Heart right ventricle (tissue), 16 donors: ENCODE measurements at regions not wholly inside any gene's neighbourhood (a gene's known extent, or its start where the extent isn't known, plus 50 kb on each side); places are given as distances from the start of the nearest gene placed in this dataset.

Experiments used
- ATAC-seq, 8 donors: fragments of 200-7000 bp; cut with Tn5 transposase; one replicate each; pipeline ENCODE4 v1.9.1; 2020; ENCODE audit warnings: mild to moderate bottlenecking in 8 of 8, moderate library complexity in 8 of 8, moderate number of reproducible peaks in 1 of 8
- DNase-seq, 2 donors: peaks; one replicate each; pipeline ENCODE4 v3.0.0-alpha.2; 2020
- H3K27ac ChIP-seq, 10 donors: fragments of 200-600 bp; sonication (generic) in 2 of 10; one replicate each; pipeline versions ENCODE4 v1.5.0 to v1.8.0; 2020 to 2022; ENCODE audit warnings: mild to moderate bottlenecking in 3 of 10
- H3K27me3 ChIP-seq, 7 donors: fragments of 200-600 bp; one replicate each; pipeline ENCODE4 v1.8.0; 2021 to 2022; ENCODE audit warnings: mild to moderate bottlenecking in 2 of 7
- H3K36me3 ChIP-seq, 9 donors: fragments of 200-600 bp; sonication (generic) in 1 of 9; one replicate each; pipeline versions ENCODE4 v1.5.0 to v1.8.0; 2020 to 2022; ENCODE audit warnings: mild to moderate bottlenecking in 2 of 9
- H3K4me1 ChIP-seq, 9 donors: fragments of 200-600 bp; sonication (generic) in 1 of 9; one replicate each; pipeline versions ENCODE4 v1.5.0 to v1.8.0; 2020 to 2022; ENCODE audit warnings: mild to moderate bottlenecking in 4 of 9
- H3K4me3 ChIP-seq, 10 donors: fragments of 200-600 bp; sonication (generic) in 2 of 10; one replicate each; pipeline versions ENCODE4 v1.5.0 to v1.8.0; 2020 to 2022; ENCODE audit warnings: mild to moderate bottlenecking in 7 of 10, moderate library complexity in 2 of 10
- H3K9me3 ChIP-seq, 11 donors: fragments of 200-600 bp in 10 of 11; sonication (generic) in 2 of 11; one replicate each; pipeline versions ENCODE4 v1.5.0 to v1.8.0; 2013 to 2022; ENCODE audit warnings: mild to moderate bottlenecking in 2 of 11, control low read depth in 1 of 11, moderate library complexity in 1 of 11
- WGBS, 2 donors: extraction: QIAGEN DNeasy Blood & Tissue Kit; methylation state at CpG; one replicate each; pipeline ENCODE4 v1.1.7; 2013; ENCODE audit warnings: inconsistent platforms in 1 of 2; 5-methylcytosine and 5-hydroxymethylcytosine counted together
- intact Hi-C, 10 donors: fragments of 100-400 bp; cut with DNase I; formaldehyde crosslinking; loops; one replicate each; pipeline versions ENCODE4 v1.11.1 to v1.14.2; 2022
- TF ChIP-seq, protein P1 (sequence below), 9 donors: fragments of 200-600 bp; sonication (generic) in 2 of 9; IDR thresholded peaks; one replicate each; pipeline versions ENCODE4 v1.5.0 to v1.8.0; 2021 to 2022; ENCODE audit warnings: antibody characterized with exemption in 9 of 9, mild to moderate bottlenecking in 5 of 9, moderate library complexity in 1 of 9
- donor health status: Arrhythmogenic right ventricular cardiomyopathy.
- donor health status: ischemic (EF 13 %, LVEDD 7.1; RV severe dilation, severe dysfunction).
- donor health status: healthy with polysubstance abuse.
- donor health status: DM: no; HTN: yes; CAD: no.
- donor health status: DM: no; HTN: no; CAD: no.
- donor health status: ischemic (EF 25% LVEDD 6.9; RV normal size, moderate dysfunction).
- donor health status: ischemic (EF 25% LVEDD 5.7; RV mildly dilated, moderate dysfunction).
- donor health status: healthy.
- donor health status: DM: yes; HTN: yes; CAD: no.
- donor health status: Ischemic cardiomyopathy.
- donor health status: ischemic (EF 35%, LVEDD 5.7; RV mildly dilated, moderate dysfunction).
- donor health status: nonischemic (EF 11% LVEDD 7.7; RV severe dilation, severe dysfunction).
- donor health status: DM: yes; HTN: yes; CAD: no.
- donor health status: PGD.
- donor health status: ischemic (EF 29% LVEDD 5.4; RV normal size, mild dysfunction).
- donor health status: nonischemic (EF 23%, LVEDD 6.1; RV moderate dilation, normal function).

DNA sequence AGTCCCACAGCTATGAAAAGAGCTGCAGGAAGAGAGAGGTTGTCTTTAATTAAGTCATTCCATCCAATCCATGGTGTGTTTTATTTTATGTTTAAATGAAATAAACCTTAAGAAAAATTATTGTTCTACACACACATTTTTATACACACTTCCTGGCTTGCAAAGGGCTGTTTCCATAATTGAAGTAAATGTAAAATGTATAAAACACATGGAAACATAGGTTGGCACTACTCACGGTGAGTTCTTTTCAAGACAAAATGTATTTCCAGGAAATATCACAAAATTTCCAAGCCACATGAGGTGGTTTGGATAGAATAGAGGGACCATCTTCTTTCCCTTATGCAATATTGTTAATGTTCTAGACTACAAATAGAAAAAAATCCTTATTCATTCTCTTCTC is 426.8 kb upstream of the USP24 start:
- Histone ChIP-seq H3K9me3 (no peaks in the 10 kb centered on the region), H3K4me1 (peaks cover 0 to 15% (median 8%) of the 10 kb centered on the region in 9 donors), H3K4me3 (no peak overlapping the region), H3K36me3 (no peaks in the 10 kb centered on the region), H3K27me3 (no peaks in the 10 kb centered on the region), H3K27ac (peak overlapping the region in 1 of 10 donors; percentile 78)
- ATAC-seq (no peak), DNase-seq (no peak)
- 68 to 71% methylated on average over 1 of the region's 1 CpG for WGBS, 2 donors
- TF ChIP-seq, protein P1, sequence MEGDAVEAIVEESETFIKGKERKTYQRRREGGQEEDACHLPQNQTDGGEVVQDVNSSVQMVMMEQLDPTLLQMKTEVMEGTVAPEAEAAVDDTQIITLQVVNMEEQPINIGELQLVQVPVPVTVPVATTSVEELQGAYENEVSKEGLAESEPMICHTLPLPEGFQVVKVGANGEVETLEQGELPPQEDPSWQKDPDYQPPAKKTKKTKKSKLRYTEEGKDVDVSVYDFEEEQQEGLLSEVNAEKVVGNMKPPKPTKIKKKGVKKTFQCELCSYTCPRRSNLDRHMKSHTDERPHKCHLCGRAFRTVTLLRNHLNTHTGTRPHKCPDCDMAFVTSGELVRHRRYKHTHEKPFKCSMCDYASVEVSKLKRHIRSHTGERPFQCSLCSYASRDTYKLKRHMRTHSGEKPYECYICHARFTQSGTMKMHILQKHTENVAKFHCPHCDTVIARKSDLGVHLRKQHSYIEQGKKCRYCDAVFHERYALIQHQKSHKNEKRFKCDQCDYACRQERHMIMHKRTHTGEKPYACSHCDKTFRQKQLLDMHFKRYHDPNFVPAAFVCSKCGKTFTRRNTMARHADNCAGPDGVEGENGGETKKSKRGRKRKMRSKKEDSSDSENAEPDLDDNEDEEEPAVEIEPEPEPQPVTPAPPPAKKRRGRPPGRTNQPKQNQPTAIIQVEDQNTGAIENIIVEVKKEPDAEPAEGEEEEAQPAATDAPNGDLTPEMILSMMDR (IDR thresholded peaks at IDR 0.05) = no peak
- intact Hi-C loops = no loop called here

DNA sequence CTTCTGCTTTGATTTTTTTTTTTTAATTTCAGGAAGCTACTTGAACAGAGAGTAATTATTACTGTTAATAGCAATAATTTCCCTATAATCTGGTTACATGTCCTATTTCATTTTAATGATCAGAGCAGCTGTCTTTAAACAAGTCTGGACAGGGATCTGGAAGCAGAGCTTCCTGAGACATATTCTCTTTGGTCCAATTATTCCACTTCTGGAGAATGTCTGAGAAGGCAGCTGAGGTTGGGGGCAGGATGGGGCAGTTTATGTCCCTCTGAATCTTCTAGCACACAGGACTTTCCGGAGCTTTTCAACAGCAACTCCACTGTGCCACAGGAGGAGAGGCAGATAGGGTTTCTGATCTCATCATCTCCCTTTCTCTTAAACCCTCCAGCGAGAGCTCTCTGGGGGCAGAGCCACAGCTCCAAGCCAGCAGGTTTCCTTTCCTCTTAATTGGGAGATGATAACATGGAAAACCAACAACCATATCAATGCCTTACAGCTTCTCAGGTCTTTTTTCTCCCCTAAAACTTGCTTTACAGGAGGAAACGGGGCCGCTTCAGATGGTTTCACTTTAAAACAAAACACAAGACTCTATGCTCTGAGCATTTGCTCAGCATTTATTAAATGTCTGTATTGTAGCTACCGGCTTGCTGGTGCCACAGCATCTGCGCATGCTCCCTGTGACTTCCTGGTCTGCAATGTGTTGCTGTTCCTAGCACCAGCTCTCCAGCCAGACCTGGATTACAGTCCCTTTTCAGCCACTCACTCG is 425.7 kb upstream of the USP24 start:
- peaks cover 0 to 19% (median 11%) of the 10 kb centered on the region in 9 donors for H3K4me1 ChIP-seq
- H3K4me3 ChIP-seq = peak overlapping the region in 9 of 10 donors; percentile 1 to 47 (median 39)
- intact Hi-C loops = no loop called here
- H3K9me3 ChIP-seq = no peaks in the 10 kb centered on the region
- H3K27ac ChIP-seq = peak overlapping the region; percentile 8 to 78 (median 58)
- no peaks in the 10 kb centered on the region for H3K36me3 ChIP-seq
- TF ChIP-seq, protein P1 (IDR thresholded peaks at IDR 0.05) = no peak
- H3K27me3 ChIP-seq = no peaks in the 10 kb centered on the region
- peak in 7 of 8 donors; percentile 73 to 92 (median 87) for ATAC-seq
- peak; percentile 60 to 69 for DNase-seq
- 28 to 53% methylated on average over 7 of the region's 7 CpGs for WGBS, 2 donors

DNA sequence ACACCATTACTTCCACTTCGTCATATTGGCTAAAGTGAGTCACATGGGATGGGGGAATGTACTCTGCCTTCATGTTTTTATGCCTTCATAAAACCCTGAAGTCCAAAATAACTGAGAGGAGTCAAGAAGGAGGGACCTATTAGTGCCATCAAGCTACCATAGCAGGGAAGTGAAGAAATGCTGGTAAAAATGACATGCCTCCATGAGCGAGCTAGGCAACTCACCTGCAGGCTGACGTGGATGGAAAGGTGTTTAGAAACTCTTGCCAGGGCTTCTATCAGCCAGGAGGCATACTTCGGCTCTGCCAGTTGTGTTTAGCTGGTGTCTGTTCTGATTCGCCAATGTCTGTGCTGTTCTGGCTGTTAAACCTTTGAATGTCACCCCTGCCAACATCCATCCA is 424.4 kb upstream of the USP24 start:
- ATAC-seq (no peak), DNase-seq (no peak)
- Histone ChIP-seq H3K9me3 (no peaks in the 10 kb centered on the region), H3K27ac (no peak overlapping the region), H3K36me3 (no peaks in the 10 kb centered on the region), H3K27me3 (no peaks in the 10 kb centered on the region), H3K4me3 (no peak overlapping the region), H3K4me1 (peaks cover 0 to 19% (median 11%) of the 10 kb centered on the region in 9 donors)
- TF ChIP-seq, protein P1 (IDR thresholded peaks at IDR 0.05) = no peak
- WGBS, 2 donors = 96 to 97% methylated on average over 5 of the region's 5 CpGs
- intact Hi-C loops = no loop called here

DNA sequence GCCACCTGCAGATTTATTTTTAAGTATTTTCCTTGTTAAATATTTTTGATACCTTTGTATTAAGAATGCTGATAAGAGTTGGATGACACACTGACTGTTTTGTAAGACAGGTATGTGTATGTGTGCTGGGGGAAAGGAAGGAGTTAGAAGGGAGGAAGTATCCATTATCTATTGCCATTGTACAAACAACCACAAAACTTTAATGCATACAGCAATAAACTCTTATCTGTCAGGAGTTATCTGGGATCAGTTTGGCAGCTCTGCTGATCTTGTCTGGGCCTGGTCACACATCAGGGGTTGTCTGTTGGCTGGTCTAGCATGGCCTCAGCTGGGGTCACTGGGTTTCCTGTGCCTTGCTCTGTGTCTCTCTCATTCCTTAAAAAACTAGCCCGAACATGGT is 423.9 kb upstream of the USP24 start:
- Histone ChIP-seq H3K36me3 (no peaks in the 10 kb centered on the region), H3K9me3 (no peaks in the 10 kb centered on the region), H3K4me1 (peaks cover 0 to 19% (median 11%) of the 10 kb centered on the region in 9 donors), H3K4me3 (no peak overlapping the region), H3K27ac (no peak overlapping the region), H3K27me3 (no peaks in the 10 kb centered on the region)
- 85 to 86% methylated on average over 1 of the region's 1 CpG for WGBS, 2 donors
- no peak for ATAC-seq
- intact Hi-C loops = no loop called here
- no peak for DNase-seq
- TF ChIP-seq, protein P1 (IDR thresholded peaks at IDR 0.05) = no peak
